OCI-LY1 (cell line): ENCODE measurements at regions not wholly inside any gene's neighbourhood (a gene's known extent, or its start where the extent isn't known, plus 50 kb on each side); places are given as distances from the start of the nearest gene placed in this dataset.

Source experiments
- CTCF ChIP-seq: fragments of 200-600 bp; sonication (generic), shearing (Covaris generic); IDR thresholded peaks from 2 replicates; pipeline ENCODE4 v1.5.1; 2017; ENCODE audit warnings: mild to moderate bottlenecking, antibody characterized with exemption, low read length, moderate library complexity, mixed read lengths
- EZH2 ChIP-seq: fragments of 200-600 bp; sonication (generic), shearing (Covaris generic); IDR thresholded peaks from 2 replicates; pipeline ENCODE4 v1.8.0; 2017; ENCODE audit warnings: borderline replicate concordance, mixed run types, mild to moderate bottlenecking, antibody characterized with exemption, low read length, moderate library complexity, mixed read lengths

DNA sequence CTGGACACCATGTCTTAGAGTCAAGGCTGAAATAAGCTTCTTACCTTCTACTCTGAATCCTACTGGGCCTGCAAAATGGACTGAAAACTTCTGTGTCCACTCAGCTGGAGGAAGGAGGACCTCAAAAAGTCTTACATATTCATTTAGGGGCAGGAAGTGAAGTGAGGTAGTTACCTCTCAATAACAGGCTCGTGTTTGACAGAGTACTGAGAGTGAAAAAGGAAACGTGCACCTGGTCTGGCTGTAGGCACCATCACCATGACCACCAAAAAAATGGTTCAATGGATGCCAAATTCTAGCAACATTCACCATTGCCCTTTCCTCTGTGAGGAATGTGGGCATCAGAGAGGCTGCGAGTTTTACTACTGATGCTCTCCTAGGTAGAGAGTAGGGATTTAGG, 176.2 kb downstream of the RFC3 start:
- no peak for TF ChIP-seq CTCF
- TF ChIP-seq EZH2: no peak
